CD1c-positive myeloid dendritic cell (primary cell): ENCODE measurements at regions not wholly inside any gene's neighbourhood (a gene's known extent, or its start where the extent isn't known, plus 50 kb on each side); places are given as distances from the start of the nearest gene placed in this dataset.
"Not testable (repeated sequence)": the region's sequence is repeated elsewhere in the genome, so short reads cannot be mapped to it uniquely, and the experiment has no call there.

Source experiments
- DNase-seq: peaks from one replicate; pipeline ENCODE4 v3.0.0-alpha.2; 2016; ENCODE audit errors: extremely low spot score

DNA sequence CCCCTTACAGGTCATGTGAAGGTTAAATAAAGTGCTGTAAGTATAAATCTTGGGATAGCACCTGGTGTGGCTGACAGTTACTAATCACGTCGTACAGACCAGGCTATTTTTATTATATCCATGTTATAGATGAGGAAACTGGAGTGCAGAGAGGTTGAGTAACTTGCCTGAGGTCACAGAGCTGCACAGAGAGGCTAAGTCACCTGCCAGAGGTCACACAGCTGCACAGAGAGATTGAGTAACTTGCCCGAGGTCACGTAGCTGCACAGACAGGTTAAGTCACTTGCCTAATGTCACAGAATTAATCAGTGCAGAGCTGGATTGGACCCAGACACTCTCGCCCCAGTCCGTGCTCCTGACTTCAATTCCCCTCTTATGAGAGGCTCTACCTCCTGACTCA is 171.5 kb downstream of the NUP210 start:
- DNase-seq = no peak

DNA sequence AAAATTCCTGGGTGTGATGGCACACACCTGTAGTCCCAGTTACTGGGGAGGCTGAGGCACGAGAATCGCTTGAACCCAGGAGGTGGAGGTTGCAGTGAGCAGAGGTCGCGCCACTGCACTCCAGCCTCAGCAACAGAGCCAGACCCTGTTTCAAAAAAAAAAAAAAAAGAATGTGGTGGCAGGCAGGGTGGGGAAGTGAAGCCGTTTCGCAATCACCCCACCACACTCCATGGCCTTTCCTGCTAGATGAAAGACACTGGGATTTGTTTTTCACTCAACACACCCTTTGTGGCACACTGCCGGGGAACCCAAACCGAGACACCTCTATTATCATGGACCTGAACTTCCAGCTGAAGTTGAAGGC is 172.4 kb upstream of the IQSEC1 start:
- DNase-seq = no peak

GRCh38 chr3:13243586-13243985 is 170.4 kb upstream of the IQSEC1 start:
- DNase-seq = no peak

- DNase-seq = no peak
These were observed 169.1 kb upstream of the IQSEC1 start for GRCh38 chr3:13242364-13242737.

DNA sequence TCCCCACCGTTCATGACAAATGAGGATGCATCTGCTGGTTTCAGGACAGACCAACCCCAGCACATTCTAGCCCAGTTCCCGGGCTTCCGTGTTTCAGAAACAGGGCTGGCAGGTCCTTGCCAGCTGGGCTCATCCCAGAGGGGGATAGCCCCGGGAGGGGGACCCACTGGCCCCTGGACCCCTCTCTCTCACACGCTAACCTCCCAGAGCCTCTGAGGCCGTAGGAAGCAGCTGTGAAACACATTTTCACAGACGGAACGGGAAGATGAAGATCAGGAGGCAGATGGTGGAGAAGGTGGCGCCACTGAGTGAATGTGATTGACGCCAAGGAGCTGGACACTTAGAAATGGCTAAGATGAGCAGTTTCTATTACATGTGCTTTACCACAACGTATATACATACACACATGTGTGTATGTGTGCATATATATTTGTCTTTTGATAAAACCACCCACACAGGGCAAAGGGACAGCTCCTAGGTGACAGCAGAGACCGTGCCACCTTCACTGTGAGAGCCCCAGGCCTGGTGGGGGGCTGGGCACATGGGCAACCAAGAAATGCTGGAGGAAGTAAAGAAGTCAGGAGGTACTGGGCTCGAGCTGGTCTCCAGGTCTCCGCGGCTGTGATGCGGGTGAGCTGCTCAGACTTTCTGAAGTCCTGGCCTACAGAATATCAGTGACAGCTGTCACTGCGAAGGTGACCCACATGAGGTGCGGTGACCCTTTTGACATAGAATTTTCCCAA is 168.6 kb upstream of the IQSEC1 start:
- no peak for DNase-seq

- DNase-seq = no peak
These were observed 167.8 kb upstream of the IQSEC1 start for GRCh38 chr3:13240928-13241618.

DNA sequence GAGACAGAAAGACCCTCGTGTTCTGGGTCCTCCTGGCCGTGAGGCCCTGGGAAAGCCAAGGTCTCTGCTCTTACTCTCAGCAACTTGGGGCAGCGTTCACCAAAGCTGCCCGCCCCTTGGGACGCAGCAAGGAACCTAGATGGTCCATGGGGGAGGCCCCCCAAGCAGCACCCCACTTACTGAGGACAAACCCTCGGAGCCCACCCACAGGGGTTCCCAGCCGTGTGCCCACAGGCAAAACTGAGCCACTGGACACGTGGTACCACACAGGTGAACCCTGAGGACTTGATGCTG is 166.2 kb upstream of the IQSEC1 start:
- no peak for DNase-seq

DNA sequence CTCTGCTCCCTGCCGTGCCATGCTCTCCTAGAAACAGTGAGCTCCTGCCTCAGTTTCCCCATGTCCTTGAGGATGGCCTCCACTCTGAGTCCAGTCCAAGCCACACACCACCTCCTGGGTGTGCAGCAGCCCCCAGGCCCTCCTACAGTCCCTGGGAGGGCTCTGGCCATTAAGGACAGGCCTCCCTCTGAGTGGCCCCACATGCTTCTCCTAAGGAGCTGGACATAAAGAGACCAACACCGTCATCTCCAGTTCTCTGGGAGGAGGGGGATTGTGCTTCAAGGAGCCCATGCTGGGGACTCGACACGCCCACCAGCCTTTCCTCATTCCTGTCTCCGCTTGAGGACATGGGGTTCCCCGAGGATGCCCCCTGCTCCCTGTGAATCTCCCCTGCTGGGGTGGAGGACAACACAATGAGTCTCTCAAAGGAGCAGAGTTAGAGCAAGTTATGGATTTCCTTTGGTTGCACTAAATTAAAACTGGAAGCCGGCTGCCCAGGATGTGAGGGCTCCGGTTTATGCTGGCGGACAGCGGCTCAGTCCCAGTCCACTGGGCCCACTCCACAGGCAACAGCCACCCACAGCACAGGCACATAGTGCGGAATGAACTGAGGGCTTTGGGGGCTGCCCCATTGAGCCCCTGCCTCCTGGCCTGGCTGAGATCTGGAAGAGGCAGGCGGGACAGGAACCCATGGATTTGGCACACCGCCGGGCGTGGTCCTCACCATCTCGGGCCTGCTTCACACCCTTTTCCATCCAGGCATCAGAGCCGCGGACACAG is 165.6 kb upstream of the IQSEC1 start:
- DNase-seq = no peak

DNA sequence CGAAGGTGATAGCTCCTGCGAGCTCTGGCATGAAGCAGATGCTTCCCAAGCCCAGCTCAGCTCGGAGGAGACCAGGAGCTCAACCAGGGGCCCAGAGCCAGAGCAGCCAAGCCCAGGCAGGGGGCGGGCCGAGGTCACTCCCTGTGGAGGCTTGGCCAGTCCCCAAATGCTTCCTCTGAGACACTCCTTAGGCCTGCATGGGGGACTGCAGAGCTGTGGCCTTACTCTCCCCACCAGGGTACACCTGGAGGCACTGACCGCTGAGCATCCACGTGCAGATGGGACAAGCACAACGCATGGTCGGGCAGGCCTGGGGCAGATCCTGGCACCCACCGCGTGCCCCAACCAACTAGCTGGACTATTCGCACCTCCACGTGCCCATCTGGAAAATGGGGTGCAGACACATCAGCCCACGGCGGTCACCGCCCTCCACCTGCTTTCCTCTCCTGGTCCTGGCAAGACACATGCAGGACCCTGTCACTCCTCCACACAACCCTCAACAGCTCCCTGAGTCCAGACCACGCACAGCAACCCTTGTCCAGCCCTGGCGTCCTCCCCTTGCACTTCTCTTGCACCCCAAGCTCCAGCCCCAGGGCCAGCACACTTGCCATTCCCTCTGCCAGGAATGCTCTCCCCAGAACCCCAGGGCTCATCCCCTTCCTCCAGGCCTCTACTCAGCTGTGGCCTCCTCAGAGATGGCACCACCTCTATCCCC is 164.7 kb upstream of the IQSEC1 start:
- DNase-seq = no peak

DNA sequence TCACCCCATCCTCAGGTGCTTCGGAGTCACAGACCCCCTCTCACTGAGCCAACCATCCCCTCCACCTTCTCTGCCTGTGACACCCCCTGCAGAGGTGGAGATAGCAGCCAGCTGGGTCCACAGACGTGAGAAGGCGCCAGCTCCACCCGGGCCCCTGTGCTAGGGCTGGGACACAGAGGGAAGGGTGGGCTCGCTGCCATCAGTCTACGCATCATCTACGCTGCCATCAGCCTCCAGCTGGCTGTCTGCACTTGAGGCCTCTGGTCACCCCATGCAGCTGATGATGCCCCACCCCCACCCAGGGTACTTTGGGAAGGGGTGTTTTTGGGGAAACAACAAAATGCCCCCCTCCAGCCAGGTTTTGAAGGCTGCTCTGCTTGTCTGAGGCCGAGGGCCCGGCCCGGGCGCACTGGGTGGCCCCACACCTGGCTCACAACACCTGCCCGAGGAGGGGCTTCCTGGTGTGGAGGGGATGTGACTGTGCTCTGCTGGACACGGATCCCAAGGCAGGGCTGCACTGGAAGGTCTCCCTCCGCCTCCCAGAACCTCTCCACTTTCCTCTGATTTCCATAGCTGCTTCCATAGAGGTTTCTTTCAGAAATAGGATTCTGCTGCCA is 163.4 kb upstream of the IQSEC1 start:
- no peak for DNase-seq

DNA sequence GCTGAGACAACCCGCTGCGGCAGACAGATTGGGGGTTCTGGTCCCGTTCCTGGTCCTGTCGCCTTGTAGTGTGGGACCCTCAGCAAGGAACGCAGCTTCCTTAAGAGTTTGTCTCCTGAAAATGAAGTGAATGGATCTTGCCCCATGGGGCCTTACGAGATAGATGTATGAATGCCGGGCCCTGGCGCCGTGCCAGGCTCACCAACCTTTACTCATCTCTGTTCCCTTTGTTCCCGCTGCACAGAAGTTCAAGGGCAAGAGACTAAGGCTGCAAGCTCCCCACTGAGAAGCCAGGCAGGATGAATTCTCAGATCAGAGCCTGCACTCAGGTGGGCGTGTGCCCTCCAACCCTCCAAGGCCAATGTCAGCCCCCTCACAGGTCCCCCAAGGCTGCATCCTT is 162.7 kb upstream of the IQSEC1 start:
- no peak for DNase-seq

- no peak for DNase-seq
These were observed 161.8 kb upstream of the IQSEC1 start for GRCh38 chr3:13235079-13235478.

GRCh38 chr3:13234666-13235065 is 161.4 kb upstream of the IQSEC1 start:
- DNase-seq = no peak

GRCh38 chr3:13233487-13234485 is 160.6 kb upstream of the IQSEC1 start:
- no peak for DNase-seq

DNA sequence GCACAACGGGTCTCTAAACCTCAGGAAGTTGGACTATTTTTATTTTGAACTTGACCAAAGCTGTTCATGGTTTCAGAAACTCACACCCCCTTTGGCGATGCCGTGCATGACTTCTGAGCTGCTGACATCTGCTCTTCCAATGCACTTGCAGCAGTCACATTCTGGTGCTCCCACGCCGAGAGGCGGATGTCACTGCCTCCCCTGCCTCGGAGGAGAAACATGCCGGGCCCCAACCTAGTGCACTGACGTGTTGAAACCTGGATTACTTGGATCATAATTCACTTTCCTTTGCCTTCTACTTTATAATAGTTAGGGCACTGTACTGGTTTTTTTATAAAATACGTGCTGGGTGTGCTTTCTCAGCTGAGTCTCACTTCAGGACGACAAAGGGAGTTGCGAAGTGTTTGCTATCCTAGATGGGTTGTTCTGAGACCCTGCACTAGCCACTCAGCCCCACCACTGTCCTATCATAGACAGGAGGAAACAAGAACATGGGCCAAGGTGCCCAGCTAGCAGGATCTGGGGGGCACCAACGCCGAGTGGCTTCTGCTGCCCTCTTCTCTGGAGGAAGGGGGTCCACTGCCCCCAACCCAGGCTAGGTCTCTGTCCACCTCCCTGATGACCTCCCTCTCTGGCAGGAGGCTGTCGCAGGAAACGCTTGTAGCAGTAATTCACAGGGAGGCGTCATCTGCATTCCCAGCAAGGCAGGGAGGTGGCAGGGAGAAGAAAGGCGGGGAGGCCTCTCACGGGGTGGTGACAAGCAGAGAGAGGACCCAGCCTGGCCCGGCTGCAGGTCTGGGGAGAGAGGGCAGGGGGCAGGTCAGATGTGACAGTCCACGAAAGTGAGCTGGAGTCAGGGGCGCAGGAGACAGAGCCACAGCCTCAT is 158.8 kb upstream of the IQSEC1 start:
- DNase-seq = no peak

- DNase-seq = no peak
These were observed 156.2 kb upstream of the IQSEC1 start for GRCh38 chr3:13229273-13229949.

GRCh38 chr3:13228584-13228983 is 155.4 kb upstream of the IQSEC1 start:
- DNase-seq = no peak

DNA sequence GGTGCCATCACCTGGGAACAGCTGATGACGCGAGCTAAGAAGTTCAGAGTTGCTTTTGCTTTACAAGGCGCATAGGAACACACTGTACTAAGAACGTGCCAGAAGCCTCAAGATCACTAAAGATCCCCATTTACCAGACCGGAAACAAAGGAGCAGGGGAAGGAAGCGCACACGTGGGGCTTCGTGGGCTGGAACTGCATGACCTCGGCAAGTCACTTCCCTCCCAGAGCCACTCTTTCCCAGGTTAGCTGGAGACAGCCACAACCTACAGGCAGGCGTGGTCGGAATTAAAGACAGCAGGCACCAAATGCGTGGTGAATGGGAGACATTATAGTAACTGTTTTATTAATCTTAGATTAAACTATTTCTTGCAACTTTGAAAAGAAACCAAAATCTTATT is 154.9 kb upstream of the IQSEC1 start:
- not testable (repeated sequence) for DNase-seq
